ENCODE measurements at regions not wholly inside any gene's neighbourhood (a gene's known extent, or its start where the extent isn't known, plus 50 kb on each side); places are given as distances from the start of the nearest gene placed in this dataset.
"Not testable (repeated sequence)": the region's sequence is repeated elsewhere in the genome, so short reads cannot be mapped to it uniquely, and the experiment has no call there.

DNA sequence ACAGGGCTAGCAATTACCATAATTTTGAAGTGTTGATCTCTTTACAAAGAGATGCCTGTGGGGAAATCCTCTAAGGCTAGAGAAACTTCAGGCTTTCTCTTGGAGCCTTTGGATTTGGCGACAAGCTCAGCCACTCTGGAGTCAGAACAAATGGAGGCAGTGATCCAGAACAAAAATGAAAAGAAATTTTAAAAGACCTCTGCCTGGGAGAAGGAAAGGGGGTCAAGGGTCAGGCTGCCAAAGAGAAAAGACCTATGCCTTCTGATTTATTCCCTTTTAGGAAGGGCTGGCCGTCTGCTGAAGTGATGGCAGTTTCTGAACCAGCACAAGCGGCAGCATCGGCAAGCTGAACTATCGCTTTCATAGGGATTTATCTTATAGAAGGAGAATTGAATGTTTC, 140.8 kb upstream of the SFRP2 start:
- DNase-seq, result no peak

- DNase-seq, result no peak
These were observed 138.6 kb upstream of the SFRP2 start for GRCh38 chr4:153927451-153927850.

DNA sequence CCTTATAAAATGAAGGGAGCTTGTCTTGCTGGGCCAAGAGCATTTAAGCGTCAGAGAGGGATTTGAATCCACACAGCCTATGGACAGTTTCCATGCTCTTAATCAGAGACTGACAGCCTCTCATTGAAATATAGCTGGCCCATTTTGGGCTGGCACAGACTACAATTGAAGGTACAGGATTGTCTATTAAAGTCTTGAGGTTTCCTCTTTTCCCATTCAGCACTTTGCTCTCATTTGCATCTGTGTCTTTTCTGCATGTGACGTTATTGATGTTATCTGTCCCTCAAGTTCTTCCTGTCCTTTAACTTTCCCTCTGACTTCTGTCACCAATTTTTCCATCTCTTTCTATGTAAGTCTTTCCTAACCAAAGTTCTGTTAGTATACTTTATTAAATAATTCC, 133.3 kb upstream of the SFRP2 start:
- no peak for DNase-seq

- DNase-seq, result no peak
These were observed 130.8 kb upstream of the SFRP2 start for GRCh38 chr4:153919667-153920066.

- DNase-seq, result no peak
These were observed 127.4 kb upstream of the SFRP2 start for GRCh38 chr4:153916273-153916755.

DNA sequence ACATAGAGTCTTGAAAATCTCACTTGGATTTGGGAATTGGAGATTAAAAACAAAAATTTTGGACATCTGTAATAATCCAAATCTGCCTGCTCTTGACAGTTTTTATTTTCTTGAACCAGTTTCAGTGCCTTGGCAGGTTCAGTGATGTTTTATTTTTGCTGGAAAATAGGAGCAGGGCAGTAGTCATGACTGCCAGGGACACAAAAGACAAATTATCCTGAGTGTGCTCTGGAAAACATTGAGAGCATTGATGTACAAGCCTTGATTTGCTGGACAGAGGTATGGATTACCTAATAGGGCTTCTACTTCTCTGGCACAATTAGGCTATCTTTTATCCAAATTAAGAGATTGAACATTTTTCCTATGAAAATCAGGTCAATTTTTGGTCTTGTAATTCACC, 123.4 kb upstream of the SFRP2 start:
- no peak for DNase-seq

DNA sequence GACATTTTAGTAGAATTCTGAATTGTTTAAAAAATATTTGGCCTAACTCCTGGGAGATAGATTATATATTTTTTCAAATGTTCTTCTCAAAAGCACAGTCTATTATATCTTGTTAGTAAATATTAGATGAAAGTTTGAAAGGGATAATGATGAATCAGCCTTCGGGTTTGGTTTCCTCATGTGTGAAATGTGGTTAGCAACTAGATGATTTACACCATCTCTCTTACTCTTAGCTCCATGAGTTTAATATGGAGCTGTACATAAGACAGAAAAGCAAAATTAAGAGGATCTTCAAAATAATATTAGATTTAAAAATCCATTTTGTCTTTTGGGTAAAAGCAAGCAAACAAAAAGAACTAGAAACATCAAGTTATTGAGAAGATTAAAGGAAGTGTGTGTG, 120.8 kb upstream of the SFRP2 start:
- DNase-seq, result no peak

DNA sequence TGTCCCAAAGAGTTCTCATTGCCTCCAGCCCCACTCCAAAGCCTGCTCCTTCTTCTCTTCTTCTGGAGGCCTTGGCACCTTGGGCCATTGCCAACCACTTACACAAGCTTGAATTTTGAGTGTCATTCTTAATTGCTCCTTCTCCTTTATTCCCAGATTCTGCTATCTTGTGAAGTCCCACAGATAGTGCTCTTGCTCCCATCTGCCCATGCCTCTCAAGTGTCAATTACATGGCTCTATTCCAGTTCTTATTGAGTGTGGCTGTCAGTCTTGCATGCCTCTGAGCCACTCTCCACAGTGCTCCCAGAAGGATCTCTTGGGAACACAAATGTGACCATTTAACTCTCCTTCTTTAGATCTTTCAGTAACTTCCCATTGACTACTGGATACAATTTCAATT, 117.3 kb upstream of the SFRP2 start:
- DNase-seq, result no peak

GRCh38 chr4:153905231-153905630, 116.3 kb upstream of the SFRP2 start:
- no peak for DNase-seq

- no peak for DNase-seq
These were observed 115.1 kb upstream of the SFRP2 start for GRCh38 chr4:153904011-153904410.

DNA sequence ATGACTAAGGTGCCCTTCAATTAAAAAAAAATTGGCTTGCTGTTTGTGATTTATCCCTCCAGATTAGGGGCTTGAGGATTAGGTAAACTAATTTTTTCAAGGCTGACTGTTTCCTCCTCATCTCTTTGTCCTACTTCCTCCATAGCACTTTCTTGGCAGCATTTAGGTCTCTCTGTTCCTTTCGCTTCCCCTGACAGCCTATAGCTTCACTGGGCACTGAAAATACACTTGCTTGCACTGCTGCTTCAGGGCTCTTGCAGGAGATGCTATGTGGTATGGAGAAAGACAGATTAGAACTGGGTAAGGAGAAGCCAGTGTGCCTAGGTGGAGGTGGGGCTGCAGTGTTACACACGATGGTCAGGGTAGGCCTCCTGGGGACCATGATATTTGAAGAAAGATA, 112.3 kb upstream of the SFRP2 start:
- no peak for DNase-seq

DNA sequence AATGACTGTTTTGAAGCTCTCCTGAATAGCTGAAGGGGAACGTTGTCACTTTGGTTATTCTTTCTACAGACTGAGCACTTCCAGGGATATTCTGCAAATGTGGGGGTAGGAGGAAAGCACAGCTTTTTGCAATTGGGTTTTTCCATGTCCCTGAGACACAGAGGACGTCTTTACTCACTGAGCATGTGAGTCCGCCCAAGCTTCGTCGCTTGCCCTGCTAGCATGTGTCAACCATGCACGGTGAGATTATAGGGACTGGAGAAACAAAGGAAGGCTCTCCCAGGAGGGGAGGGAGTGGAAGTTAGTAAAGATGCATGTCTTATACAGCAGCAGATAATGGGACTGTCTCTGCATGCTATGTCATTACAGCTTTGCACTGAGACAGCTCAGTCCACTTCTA, 111.5 kb upstream of the SFRP2 start:
- no peak for DNase-seq

DNA sequence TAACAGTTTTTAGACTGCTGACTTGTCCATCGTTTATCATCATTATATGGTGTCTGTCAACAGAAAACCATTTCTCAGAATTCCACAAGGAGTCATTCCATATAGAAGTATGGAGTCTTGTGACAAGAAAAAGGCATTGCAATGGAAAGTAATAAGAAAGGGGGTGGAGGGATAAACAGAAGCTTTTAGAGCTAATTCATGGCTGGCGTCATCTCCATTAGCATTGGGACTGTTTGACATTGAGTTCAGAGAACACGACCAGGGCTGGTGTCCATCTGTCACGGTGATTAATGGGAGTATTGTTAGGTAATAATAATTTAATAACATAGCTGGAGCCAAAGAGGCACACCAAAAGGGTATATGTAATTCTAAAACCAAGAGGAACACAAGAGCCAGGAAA, 101.9 kb upstream of the SFRP2 start:
- no peak for DNase-seq

DNA sequence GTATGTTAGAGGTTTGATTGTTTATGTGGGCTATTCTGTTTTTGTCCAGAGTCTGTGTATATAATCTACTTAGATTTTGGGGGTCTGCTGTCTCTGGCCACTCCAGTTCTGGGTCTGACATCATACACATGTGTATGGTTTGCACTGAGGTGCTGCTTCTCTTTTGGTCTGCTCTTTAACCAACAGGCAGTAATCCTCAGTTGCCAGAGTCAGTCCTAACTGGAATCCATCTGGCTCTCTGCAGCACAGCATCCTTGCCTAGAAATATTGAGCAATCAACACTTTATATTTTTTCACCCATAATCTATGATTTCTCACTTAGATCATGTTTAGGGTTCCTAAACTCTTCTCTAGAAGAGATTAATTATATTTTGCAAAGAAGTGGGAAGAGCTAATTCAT, 98.3 kb upstream of the SFRP2 start:
- DNase-seq, result no peak

DNA sequence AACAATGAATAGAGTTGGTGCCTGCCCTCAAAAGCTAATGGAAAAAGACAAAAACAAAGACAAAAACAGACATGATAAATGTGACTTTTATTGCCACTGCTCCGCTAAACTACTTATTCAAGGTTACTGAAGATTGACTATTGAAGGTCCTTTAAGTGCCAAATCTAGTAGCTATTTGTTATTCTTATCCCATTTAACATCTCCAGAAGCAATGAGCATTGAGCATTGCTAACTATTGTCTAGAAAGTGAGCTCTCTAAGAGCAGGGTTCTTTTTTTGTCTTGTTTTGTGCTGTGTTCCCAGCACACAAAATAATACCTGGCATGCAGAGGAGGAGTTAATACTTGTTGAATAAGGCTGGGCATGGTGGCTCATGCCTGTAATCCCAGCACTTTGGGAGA, 95.4 kb upstream of the SFRP2 start:
- no peak for DNase-seq

GRCh38 chr4:153880983-153881382, 92.1 kb upstream of the SFRP2 start:
- DNase-seq, result no peak

DNA sequence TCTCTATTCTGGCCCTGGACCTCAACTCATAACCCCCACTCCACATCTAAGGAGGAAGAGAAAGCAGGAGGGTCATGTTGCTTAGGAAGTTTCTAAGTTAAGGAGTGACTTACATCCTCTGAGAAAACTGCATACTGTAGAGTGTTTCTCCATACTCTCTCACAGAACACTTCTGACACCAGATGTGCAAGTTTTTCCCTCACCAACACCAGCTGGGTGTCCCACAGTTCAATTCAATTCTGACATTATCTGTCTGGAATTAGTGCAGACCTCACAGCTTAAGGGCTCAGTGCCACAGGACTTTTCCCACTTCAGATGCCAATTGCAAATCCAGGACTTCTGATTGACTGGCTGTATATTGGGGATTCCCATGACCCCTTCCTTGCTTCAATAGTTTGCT, 89.0 kb upstream of the SFRP2 start:
- DNase-seq, result no peak

- no peak for DNase-seq
These were observed 84.9 kb upstream of the SFRP2 start for GRCh38 chr4:153873741-153874140.

GRCh38 chr4:153866766-153867165, 77.9 kb upstream of the SFRP2 start:
- not testable (repeated sequence) for DNase-seq

DNA sequence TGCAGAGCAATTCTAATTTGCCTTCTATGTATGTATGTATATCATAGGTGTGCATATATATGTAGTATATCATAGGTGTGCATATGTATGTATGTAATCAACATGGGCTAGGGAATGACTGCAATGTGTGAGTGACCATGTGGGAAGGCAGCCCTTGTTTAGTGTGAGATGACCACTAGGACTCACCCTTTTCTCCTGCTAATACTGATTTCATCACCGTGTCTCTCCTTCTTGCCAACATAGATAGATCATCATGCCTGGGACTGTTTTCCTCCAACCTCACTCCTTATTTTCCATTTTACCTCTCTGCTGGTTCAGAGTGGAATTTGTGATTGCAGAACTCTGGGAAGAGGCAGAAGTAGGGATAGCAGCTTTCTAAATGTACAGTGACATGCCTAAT, 63.6 kb upstream of the SFRP2 start:
- no peak for DNase-seq

GRCh38 chr4:153850533-153851280, 61.8 kb upstream of the SFRP2 start:
- no peak for DNase-seq

- DNase-seq, result no peak
These were observed 55.3 kb upstream of the SFRP2 start for GRCh38 chr4:153844144-153844543.
